ENCODE measurements at regions not wholly inside any gene's neighbourhood (a gene's known extent, or its start where the extent isn't known, plus 50 kb on each side); places are given as distances from the start of the nearest gene placed in this dataset.

GRCh38 chr13:109881961-109882558 is 95.7 kb upstream of the IRS2 start:
- CTCF ChIA-PET = interaction anchor here (0.8 kb wide), 1 partner anchor 30 kb away, joined by 3 read pairs; no protein-coding TSS in a partner anchor
- POLR2A ChIA-PET = no interaction called here
- TF ChIP-seq, protein P1, sequence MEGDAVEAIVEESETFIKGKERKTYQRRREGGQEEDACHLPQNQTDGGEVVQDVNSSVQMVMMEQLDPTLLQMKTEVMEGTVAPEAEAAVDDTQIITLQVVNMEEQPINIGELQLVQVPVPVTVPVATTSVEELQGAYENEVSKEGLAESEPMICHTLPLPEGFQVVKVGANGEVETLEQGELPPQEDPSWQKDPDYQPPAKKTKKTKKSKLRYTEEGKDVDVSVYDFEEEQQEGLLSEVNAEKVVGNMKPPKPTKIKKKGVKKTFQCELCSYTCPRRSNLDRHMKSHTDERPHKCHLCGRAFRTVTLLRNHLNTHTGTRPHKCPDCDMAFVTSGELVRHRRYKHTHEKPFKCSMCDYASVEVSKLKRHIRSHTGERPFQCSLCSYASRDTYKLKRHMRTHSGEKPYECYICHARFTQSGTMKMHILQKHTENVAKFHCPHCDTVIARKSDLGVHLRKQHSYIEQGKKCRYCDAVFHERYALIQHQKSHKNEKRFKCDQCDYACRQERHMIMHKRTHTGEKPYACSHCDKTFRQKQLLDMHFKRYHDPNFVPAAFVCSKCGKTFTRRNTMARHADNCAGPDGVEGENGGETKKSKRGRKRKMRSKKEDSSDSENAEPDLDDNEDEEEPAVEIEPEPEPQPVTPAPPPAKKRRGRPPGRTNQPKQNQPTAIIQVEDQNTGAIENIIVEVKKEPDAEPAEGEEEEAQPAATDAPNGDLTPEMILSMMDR (IDR thresholded peaks at IDR 0.05; ENCODE audit: control extremely low read depth, extremely low read depth, low read depth, missing control alignments) = no peak

DNA sequence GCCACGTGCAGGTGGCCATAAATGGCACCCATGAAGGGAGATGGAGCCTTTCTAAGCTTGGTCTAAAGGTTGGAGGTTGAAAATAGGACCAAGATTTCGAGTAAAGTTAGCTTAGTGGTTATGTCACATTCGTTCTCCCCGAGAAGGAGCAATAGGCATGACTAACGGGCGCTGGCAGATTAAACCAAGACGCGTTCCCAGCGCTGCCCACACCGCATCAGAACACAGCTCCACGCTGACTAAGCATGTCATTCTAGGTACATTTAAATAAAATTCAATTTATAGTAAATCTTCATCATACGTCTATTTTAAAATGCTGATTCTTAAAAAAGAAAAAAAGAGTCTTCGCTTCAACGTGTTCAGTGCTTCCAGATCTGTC is 95.0 kb upstream of the IRS2 start:
- POLR2A ChIA-PET = no interaction called here
- TF ChIP-seq, protein P1 (IDR thresholded peaks at IDR 0.05; ENCODE audit: control extremely low read depth, extremely low read depth, low read depth, missing control alignments) = no peak
- CTCF ChIA-PET = no interaction called here
- DNase-seq (ENCODE audit: extremely low spot score) = no peak

More at GRCh38 chr13:109881961-109882558, 95.7 kb upstream of the IRS2 start:
- no peak for DNase-seq (ENCODE audit: extremely low spot score)

- DNase-seq (ENCODE audit: extremely low spot score) = no peak
- POLR2A ChIA-PET = no interaction called here
- TF ChIP-seq, protein P1 (IDR thresholded peaks at IDR 0.05; ENCODE audit: control extremely low read depth, extremely low read depth, low read depth, missing control alignments) = no peak
- CTCF ChIA-PET = no interaction called here
Measured at GRCh38 chr13:109880371-109881346, 94.3 kb upstream of the IRS2 start.

DNA sequence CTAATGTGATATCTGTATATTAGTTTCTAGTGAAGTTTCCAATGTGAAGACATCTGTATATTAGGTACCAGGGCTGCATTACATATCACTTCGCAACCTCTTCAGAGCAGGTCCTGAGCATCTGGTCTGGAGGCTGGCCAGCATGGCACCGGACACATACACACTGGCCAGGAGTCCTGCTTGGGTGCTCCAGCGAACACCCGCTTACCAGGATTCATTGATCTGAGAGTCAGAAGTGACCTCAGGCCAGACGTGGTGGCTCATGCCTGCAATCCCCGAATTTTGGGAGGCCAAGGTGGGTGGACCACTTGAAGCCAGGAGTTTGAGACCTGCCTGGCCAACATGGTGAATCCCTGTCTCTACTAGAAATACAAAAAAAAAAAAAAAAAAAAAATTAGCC is 93.0 kb upstream of the IRS2 start:
- POLR2A ChIA-PET = interaction anchor here (0.7 kb wide), 1 partner anchor 9 kb away, joined by 7 read pairs; no protein-coding TSS in a partner anchor
- no peak for DNase-seq (ENCODE audit: extremely low spot score)
- CTCF ChIA-PET = no interaction called here
- TF ChIP-seq, protein P1 (IDR thresholded peaks at IDR 0.05; ENCODE audit: control extremely low read depth, extremely low read depth, low read depth, missing control alignments) = no peak

GRCh38 chr13:109877809-109878208 is 91.4 kb upstream of the IRS2 start:
- DNase-seq (ENCODE audit: extremely low spot score) = no peak
- CTCF ChIA-PET = no interaction called here
- POLR2A ChIA-PET = no interaction called here
- TF ChIP-seq, protein P1 (IDR thresholded peaks at IDR 0.05; ENCODE audit: control extremely low read depth, extremely low read depth, low read depth, missing control alignments) = no peak

DNA sequence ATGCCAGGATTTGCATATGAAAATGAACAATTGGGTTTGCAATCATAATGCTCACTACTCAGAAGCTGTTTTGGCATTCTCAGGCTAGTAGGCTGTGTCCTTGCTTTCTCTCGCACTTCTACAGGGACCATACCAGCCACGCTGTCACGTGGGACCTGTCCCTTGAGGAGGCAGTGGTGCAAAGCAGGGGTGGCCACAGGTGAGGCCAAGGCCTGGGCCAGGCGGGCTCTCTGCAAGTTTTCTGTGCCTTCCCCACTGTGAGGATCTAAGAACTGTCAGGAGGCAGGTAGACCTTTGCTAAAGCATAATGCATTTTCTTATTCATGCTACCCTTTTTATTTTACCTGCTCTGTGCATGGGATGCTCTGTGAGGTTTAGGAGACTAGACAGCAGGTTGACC is 89.4 kb upstream of the IRS2 start:
- DNase-seq (ENCODE audit: extremely low spot score) = no peak
- POLR2A ChIA-PET = no interaction called here
- TF ChIP-seq, protein P1 (IDR thresholded peaks at IDR 0.05; ENCODE audit: control extremely low read depth, extremely low read depth, low read depth, missing control alignments) = no peak
- CTCF ChIA-PET = no interaction called here

All from GM10248 (cell line).